Fibroblast of skin of right quadriceps (primary cell): ENCODE measurements at regions not wholly inside any gene's neighbourhood (a gene's known extent, or its start where the extent isn't known, plus 50 kb on each side); places are given as distances from the start of the nearest gene placed in this dataset.
"Not testable (repeated sequence)": the region's sequence is repeated elsewhere in the genome, so short reads cannot be mapped to it uniquely, and the experiment has no call there.

Experiments used
- DNase-seq: peaks from one replicate; pipeline ENCODE4 v3.0.0-alpha.2; 2013

- no peak for DNase-seq
Observed at GRCh38 chr4:189497996-189498395, 442.7 kb upstream of the FRG1 start.

GRCh38 chr4:189498457-189498856 lies 442.2 kb upstream of the FRG1 start:
- DNase-seq, result no peak

- DNase-seq, result no peak
Observed at GRCh38 chr4:189499696-189500095, 441.0 kb upstream of the FRG1 start.

- DNase-seq, result no peak
Observed at GRCh38 chr4:189500970-189501369, 439.7 kb upstream of the FRG1 start.

- DNase-seq, result peak; percentile 6
Observed at GRCh38 chr4:189502841-189503435, 437.7 kb upstream of the FRG1 start.

- DNase-seq, result no peak
Observed at GRCh38 chr4:189504220-189504619, 436.5 kb upstream of the FRG1 start.

- no peak for DNase-seq
Observed at GRCh38 chr4:189505380-189505779, 435.3 kb upstream of the FRG1 start.

- DNase-seq, result no peak
Observed at GRCh38 chr4:189506080-189506479, 434.6 kb upstream of the FRG1 start.

- DNase-seq, result peak; percentile 2
Observed at GRCh38 chr4:189507060-189507459, 433.6 kb upstream of the FRG1 start.

GRCh38 chr4:189510601-189511000 lies 430.1 kb upstream of the FRG1 start:
- no peak for DNase-seq

GRCh38 chr4:189511581-189511980 lies 429.1 kb upstream of the FRG1 start:
- no peak for DNase-seq

- no peak for DNase-seq
Observed at GRCh38 chr4:189513421-189513820, 427.3 kb upstream of the FRG1 start.

- no peak for DNase-seq
Observed at GRCh38 chr4:189514209-189514608, 426.5 kb upstream of the FRG1 start.

- DNase-seq, result no peak
Observed at GRCh38 chr4:189516902-189517301, 423.8 kb upstream of the FRG1 start.

- DNase-seq, result no peak
Observed at GRCh38 chr4:189519186-189519585, 421.5 kb upstream of the FRG1 start.

- DNase-seq, result no peak
Observed at GRCh38 chr4:189525304-189525703, 415.4 kb upstream of the FRG1 start.

GRCh38 chr4:189530848-189531247 lies 409.8 kb upstream of the FRG1 start:
- no peak for DNase-seq

GRCh38 chr4:189533603-189534002 lies 407.1 kb upstream of the FRG1 start:
- no peak for DNase-seq

GRCh38 chr4:189547559-189547958 lies 393.1 kb upstream of the FRG1 start:
- DNase-seq, result no peak

- no peak for DNase-seq
Observed at GRCh38 chr4:189548484-189549125, 392.1 kb upstream of the FRG1 start.

- not testable (repeated sequence) for DNase-seq
Observed at GRCh38 chr4:189551931-189552670, 388.6 kb upstream of the FRG1 start.

- DNase-seq, result not testable (repeated sequence)
Observed at GRCh38 chr4:189560605-189561004, 380.1 kb upstream of the FRG1 start.

- DNase-seq, result not testable (repeated sequence)
Observed at GRCh38 chr4:189563751-189564150, 376.9 kb upstream of the FRG1 start.

- not testable (repeated sequence) for DNase-seq
Observed at GRCh38 chr4:189566271-189566670, 374.4 kb upstream of the FRG1 start.
